Keratinocyte (primary cell): ENCODE measurements at regions not wholly inside any gene's neighbourhood (a gene's known extent, or its start where the extent isn't known, plus 50 kb on each side); places are given as distances from the start of the nearest gene placed in this dataset.

Experiments used
- DNase-seq: peaks from one replicate; pipeline ENCODE4 v3.0.0-alpha.2; 2011; ENCODE audit warnings: low read depth, missing footprints, low spot score
- FAIRE-seq: peaks from 2 replicates; lab custom pipeline; 2011; peaks lifted over from hg19 to GRCh38; lab: Jason Lieb, UNC
- H2AFZ ChIP-seq: 2 replicates; pipeline ENCODE4 v1.6.0; 2012; ENCODE audit warnings: low read length, control low read depth, inconsistent platforms; ENCODE audit not compliant: control insufficient read depth
- H3K27ac ChIP-seq: 2 replicates; pipeline ENCODE4 v1.5.1; 2011; ENCODE audit warnings: low read length; ENCODE audit not compliant: control insufficient read depth, insufficient read depth
- H3K27me3 ChIP-seq: 3 replicates; pipeline ENCODE4 v1.6.0; 2011; ENCODE audit warnings: low read length; ENCODE audit not compliant: control insufficient read depth, insufficient read depth; ENCODE audit errors: extremely low read depth
- H3K36me3 ChIP-seq, 2 experiments: 2 replicates in 1 of 2; 3 replicates in 1 of 2; pipeline ENCODE4 v1.5.1; 2011; ENCODE audit warnings: low read length in 2 of 2, mild to moderate bottlenecking in 1 of 2; ENCODE audit not compliant: control insufficient read depth in 2 of 2, insufficient read depth in 2 of 2; ENCODE audit errors: extremely low read depth in 1 of 2
- H3K4me1 ChIP-seq: 3 replicates; pipeline ENCODE4 v1.5.1; 2011; ENCODE audit warnings: low read length; ENCODE audit not compliant: control insufficient read depth, insufficient read depth; ENCODE audit errors: extremely low read depth
- H3K4me2 ChIP-seq: 3 replicates; pipeline ENCODE4 v1.6.0; 2011; ENCODE audit warnings: low read depth, low read length; ENCODE audit not compliant: control insufficient read depth, insufficient read depth; ENCODE audit errors: extremely low read depth
- H3K4me3 ChIP-seq, 3 experiments: fragments of 200-600 bp in 1 of 3; sonication (generic) in 1 of 3; 2 replicates in 2 of 3; 3 replicates in 1 of 3; pipeline ENCODE4 v1.5.1; 2011 to 2016; ENCODE audit warnings: low read length in 3 of 3, mild to moderate bottlenecking in 3 of 3, control low read depth in 2 of 3, inconsistent platforms in 1 of 3, low read depth in 1 of 3, mixed read lengths in 1 of 3, mixed run types in 1 of 3, moderate library complexity in 1 of 3; ENCODE audit not compliant: control insufficient read depth in 2 of 3, insufficient read depth in 2 of 3; ENCODE audit errors: extremely low read depth in 1 of 3
- H3K79me2 ChIP-seq: 2 replicates; pipeline ENCODE4 v1.6.0; 2012; ENCODE audit warnings: low read length; ENCODE audit not compliant: control insufficient read depth, insufficient read depth
- H3K9ac ChIP-seq: 3 replicates; pipeline ENCODE4 v1.6.0; 2011; ENCODE audit warnings: low read length; ENCODE audit not compliant: control insufficient read depth, insufficient read depth; ENCODE audit errors: extremely low read depth
- H3K9me1 ChIP-seq: 3 replicates; pipeline ENCODE4 v1.6.0; 2011; ENCODE audit warnings: low read length; ENCODE audit not compliant: control insufficient read depth, insufficient read depth; ENCODE audit errors: extremely low read depth
- H3K9me3 ChIP-seq: 2 replicates; pipeline ENCODE4 v1.5.1; 2012; ENCODE audit warnings: low read depth, low read length; ENCODE audit not compliant: control insufficient read depth
- H4K20me1 ChIP-seq: 3 replicates; pipeline ENCODE4 v1.6.0; 2011; ENCODE audit warnings: low read length; ENCODE audit not compliant: control insufficient read depth, insufficient read depth; ENCODE audit errors: extremely low read depth
- CTCF ChIP-seq, 3 experiments: IDR thresholded peaks in 1 of 3; conservative IDR thresholded peaks in 1 of 3; optimal IDR thresholded peaks in 1 of 3; 2 replicates in 2 of 3; 3 replicates in 1 of 3; pipeline versions ENCODE3 to v1.5.1; 2011; ENCODE audit warnings: low read length in 3 of 3, mild to moderate bottlenecking in 3 of 3, moderate library complexity in 2 of 3, control low read depth in 1 of 3, inconsistent platforms in 1 of 3; ENCODE audit not compliant: insufficient read depth in 2 of 3; ENCODE audit errors: extremely low read depth in 1 of 3
- EZH2 ChIP-seq: IDR thresholded peaks from one replicate; pipeline ENCODE4 v1.6.1; 2012; ENCODE audit warnings: inconsistent platforms, mild to moderate bottlenecking, low read length, moderate library complexity
- dilution Hi-C: fragments of 300-500 bp; cut with MboI; formaldehyde crosslinking; loops from one replicate; pipeline ENCODE4 v1.7.0; 2020; ENCODE audit warnings: low sequenced_read_pairs; ENCODE audit not compliant: extremely low pct_ligation_motif_present

- H4K20me1 ChIP-seq: no peaks in the 10 kb centered on the region
- DNase-seq (no peak), FAIRE-seq (no peak)
- dilution Hi-C loops: no loop called here
- H3K9ac ChIP-seq: no peak overlapping the region
- no peaks in the 10 kb centered on the region for H3K36me3 ChIP-seq
- no peaks in the 10 kb centered on the region for H3K27me3 ChIP-seq
- no peak overlapping the region for H2AFZ ChIP-seq
- no peak overlapping the region for H3K4me2 ChIP-seq
- TF ChIP-seq EZH2 (no peak), CTCF (optimal IDR thresholded peaks at IDR 0.05 in 1 of 3, IDR thresholded peaks at IDR 0.05 in 1 of 3, conservative IDR thresholded peaks at IDR 0.05 in 1 of 3; ENCODE audit: extremely low read depth in 1 of 3, insufficient read depth in 2 of 3, low read length in 3 of 3) (no peak)
- no peak overlapping the region for H3K4me3 ChIP-seq
- no peaks in the 10 kb centered on the region for H3K9me1 ChIP-seq
- no peaks in the 10 kb centered on the region for H3K79me2 ChIP-seq
- H3K4me1 ChIP-seq: peaks cover 15% of the 10 kb centered on the region
- H3K9me3 ChIP-seq: no peaks in the 10 kb centered on the region
- no peak overlapping the region for H3K27ac ChIP-seq
Measured at GRCh38 chr5:125045646-125046045, 299.2 kb upstream of the ZNF608 start.

- H3K4me1 ChIP-seq: peaks cover 15% of the 10 kb centered on the region
- no peak overlapping the region for H3K27ac ChIP-seq
- dilution Hi-C loops: no loop called here
Measured at GRCh38 chr5:125046838-125047237, 300.4 kb upstream of the ZNF608 start.

More at GRCh38 chr5:125046838-125047237, 300.4 kb upstream of the ZNF608 start:
- no peak overlapping the region for H3K4me2 ChIP-seq
- no peak overlapping the region for H2AFZ ChIP-seq
- H3K9ac ChIP-seq: no peak overlapping the region
- H3K27me3 ChIP-seq: no peaks in the 10 kb centered on the region
- no peak for FAIRE-seq
- H3K4me3 ChIP-seq: no peak overlapping the region
- H3K79me2 ChIP-seq: no peaks in the 10 kb centered on the region
- H3K36me3 ChIP-seq: no peaks in the 10 kb centered on the region
- no peak for DNase-seq
- no peaks in the 10 kb centered on the region for H3K9me3 ChIP-seq
- H4K20me1 ChIP-seq: no peaks in the 10 kb centered on the region
- TF ChIP-seq EZH2: no peak
- no peak for TF ChIP-seq CTCF (optimal IDR thresholded peaks at IDR 0.05 in 1 of 3, IDR thresholded peaks at IDR 0.05 in 1 of 3, conservative IDR thresholded peaks at IDR 0.05 in 1 of 3; ENCODE audit: extremely low read depth in 1 of 3, insufficient read depth in 2 of 3, low read length in 3 of 3)
- H3K9me1 ChIP-seq: no peaks in the 10 kb centered on the region
